ENCODE measurements at regions not wholly inside any gene's neighbourhood (a gene's known extent, or its start where the extent isn't known, plus 50 kb on each side); places are given as distances from the start of the nearest gene placed in this dataset.

GRCh38 chr3:154786724-154787123, 293.4 kb upstream of the MME start:
- Mint-ChIP-seq H3K36me3 (no peaks in the 10 kb centered on the region), H3K9me3 (no peaks in the 10 kb centered on the region), H3K27ac (no peak overlapping the region), H3K4me3 (no peak overlapping the region), H3K4me1 (no peaks in the 10 kb centered on the region), H3K27me3 (no peaks in the 10 kb centered on the region)
- ATAC-seq = no peak

DNA sequence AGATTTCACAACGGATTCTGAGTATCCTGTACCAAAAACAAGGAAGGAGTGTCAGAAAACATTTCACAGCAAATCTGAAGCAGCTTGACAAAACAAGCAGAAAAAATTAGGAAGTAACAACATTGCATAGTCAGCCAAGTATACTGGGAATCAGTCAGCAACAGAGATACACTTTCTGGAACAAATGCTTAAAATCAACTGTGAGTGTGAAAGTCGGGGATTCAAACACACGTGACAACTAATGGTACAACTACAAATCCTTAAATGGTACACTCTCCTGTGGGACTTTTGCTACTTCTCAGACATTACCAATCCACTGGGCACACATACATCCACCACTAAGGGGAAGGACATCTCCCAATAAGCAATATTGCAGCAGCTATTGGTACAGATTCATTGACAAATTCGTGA, 296.6 kb upstream of the MME start:
- Mint-ChIP-seq H3K27me3 (no peaks in the 10 kb centered on the region), H3K4me3 (no peak overlapping the region), H3K27ac (no peak overlapping the region), H3K9me3 (no peaks in the 10 kb centered on the region), H3K4me1 (no peaks in the 10 kb centered on the region), H3K36me3 (no peaks in the 10 kb centered on the region)
- ATAC-seq = no peak

DNA sequence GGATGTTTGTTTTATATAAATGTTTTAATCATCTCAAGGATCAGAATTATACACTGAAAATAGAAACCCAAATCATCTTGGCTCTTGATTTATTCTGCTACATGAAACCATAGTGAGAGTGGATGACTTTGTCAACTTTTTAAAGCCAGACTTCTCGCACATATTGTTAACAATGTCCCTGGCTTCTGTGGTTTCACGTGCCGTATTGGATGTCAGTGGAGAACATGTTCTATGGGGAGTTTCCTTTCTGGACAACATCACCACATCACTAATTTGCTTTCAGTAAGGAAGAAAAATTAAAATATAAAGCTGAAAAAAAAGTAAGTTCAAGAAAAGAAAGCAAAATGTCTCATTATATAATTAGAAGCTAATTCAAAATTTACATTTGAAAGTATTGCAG, 297.1 kb upstream of the MME start:
- no peak for ATAC-seq
- Mint-ChIP-seq H3K27ac (no peak overlapping the region), H3K27me3 (no peaks in the 10 kb centered on the region), H3K4me3 (no peak overlapping the region), H3K9me3 (no peaks in the 10 kb centered on the region), H3K4me1 (no peaks in the 10 kb centered on the region), H3K36me3 (no peaks in the 10 kb centered on the region)

DNA sequence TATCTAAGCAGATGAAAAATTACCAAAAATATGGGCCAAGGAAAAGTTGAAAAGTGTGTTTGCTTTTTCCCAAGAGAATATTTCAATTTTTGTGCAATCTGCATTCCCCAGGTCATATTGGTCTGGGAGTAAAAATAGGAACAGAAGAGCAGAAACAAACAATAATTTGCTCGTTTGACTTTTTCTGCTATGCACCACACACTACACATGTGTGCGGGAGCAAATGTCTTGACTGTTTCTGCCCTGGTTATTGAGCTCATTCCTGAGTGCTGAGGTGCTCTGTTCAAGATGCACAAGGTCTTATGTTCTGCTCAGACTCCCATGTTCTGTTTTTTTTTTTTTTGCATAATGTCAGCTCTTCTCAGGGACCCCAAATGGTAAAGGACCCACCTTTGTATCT, 298.0 kb upstream of the MME start:
- Mint-ChIP-seq H3K4me1 (no peaks in the 10 kb centered on the region), H3K4me3 (no peak overlapping the region), H3K9me3 (no peaks in the 10 kb centered on the region), H3K27ac (no peak overlapping the region), H3K36me3 (no peaks in the 10 kb centered on the region), H3K27me3 (no peaks in the 10 kb centered on the region)
- ATAC-seq = no peak

DNA sequence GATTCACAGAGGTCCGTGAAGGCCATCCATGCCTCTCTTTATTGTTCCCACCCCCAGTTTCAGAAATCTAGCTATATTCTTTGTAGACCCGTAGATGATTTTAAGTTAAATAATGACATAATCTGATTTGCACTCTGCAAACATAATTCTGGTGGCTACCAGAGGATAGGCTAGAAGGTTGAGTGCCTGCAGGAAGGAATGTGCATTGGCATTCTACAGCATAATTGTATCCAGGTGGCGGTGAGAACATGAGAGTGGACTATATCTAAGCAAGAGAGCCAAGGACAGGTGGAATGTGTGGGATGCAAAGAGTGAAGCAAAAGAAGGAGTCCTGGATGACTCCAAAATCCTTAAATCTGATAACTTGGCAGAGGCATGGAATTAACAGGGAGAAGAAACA, 298.5 kb upstream of the MME start:
- H3K27ac Mint-ChIP-seq = no peak overlapping the region
- no peaks in the 10 kb centered on the region for H3K27me3 Mint-ChIP-seq
- H3K4me3 Mint-ChIP-seq = no peak overlapping the region
- H3K9me3 Mint-ChIP-seq = no peaks in the 10 kb centered on the region
- no peaks in the 10 kb centered on the region for H3K4me1 Mint-ChIP-seq
- H3K36me3 Mint-ChIP-seq = no peaks in the 10 kb centered on the region
- ATAC-seq = no peak

DNA sequence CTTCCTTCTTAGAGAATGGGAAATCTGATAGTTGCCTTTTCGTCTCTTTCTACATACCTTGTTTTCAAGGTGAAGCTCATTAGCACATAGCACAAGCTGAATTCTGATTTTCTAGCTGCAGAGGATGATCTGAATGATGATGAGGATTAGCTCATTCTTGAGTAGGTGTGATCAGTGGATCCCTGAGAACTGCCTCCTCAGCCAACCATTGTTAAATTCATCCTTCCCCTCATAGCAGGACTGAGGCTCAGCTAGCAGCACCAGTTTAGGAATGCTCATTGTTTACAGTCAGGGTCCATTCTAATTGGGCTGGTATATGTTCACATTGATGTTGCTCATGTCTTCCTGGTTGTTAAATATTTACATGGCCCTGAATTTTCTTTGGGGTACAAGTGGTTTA, 299.9 kb upstream of the MME start:
- no peaks in the 10 kb centered on the region for H3K27me3 Mint-ChIP-seq
- no peak overlapping the region for H3K4me3 Mint-ChIP-seq
- H3K9me3 Mint-ChIP-seq = no peaks in the 10 kb centered on the region
- no peaks in the 10 kb centered on the region for H3K36me3 Mint-ChIP-seq
- H3K27ac Mint-ChIP-seq = no peak overlapping the region
- no peak for ATAC-seq
- no peaks in the 10 kb centered on the region for H3K4me1 Mint-ChIP-seq

GRCh38 chr3:154779571-154779970, 300.5 kb upstream of the MME start:
- no peak for ATAC-seq
- no peaks in the 10 kb centered on the region for H3K36me3 Mint-ChIP-seq
- H3K4me1 Mint-ChIP-seq = no peaks in the 10 kb centered on the region

DNA sequence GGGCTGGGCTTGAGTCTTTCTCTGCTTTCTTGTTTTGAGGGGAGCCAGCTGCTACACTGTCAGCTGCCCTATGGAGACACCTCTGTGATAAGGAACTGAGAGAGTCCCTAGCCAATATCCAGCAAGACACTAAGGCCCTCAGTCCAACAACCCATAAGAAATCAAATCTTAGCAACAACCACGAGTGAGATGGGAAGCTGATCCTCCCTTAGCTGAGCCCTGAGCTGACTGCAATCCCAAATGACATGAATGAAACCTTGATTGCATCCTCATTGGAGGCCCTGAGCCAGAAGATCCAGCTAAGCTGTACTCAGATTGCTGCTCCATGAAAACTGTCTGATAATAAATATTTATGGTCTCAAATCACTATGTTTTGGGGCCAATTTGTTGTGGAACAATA, 302.1 kb upstream of the MME start:
- ATAC-seq = no peak
- Mint-ChIP-seq H3K9me3 (no peaks in the 10 kb centered on the region), H3K27ac (no peak overlapping the region), H3K4me1 (no peaks in the 10 kb centered on the region), H3K4me3 (no peak overlapping the region), H3K27me3 (no peaks in the 10 kb centered on the region), H3K36me3 (no peaks in the 10 kb centered on the region)

More at GRCh38 chr3:154779571-154779970, 300.5 kb upstream of the MME start:
- Mint-ChIP-seq H3K27me3 (no peaks in the 10 kb centered on the region), H3K4me3 (no peak overlapping the region), H3K27ac (no peak overlapping the region), H3K9me3 (no peaks in the 10 kb centered on the region)

DNA sequence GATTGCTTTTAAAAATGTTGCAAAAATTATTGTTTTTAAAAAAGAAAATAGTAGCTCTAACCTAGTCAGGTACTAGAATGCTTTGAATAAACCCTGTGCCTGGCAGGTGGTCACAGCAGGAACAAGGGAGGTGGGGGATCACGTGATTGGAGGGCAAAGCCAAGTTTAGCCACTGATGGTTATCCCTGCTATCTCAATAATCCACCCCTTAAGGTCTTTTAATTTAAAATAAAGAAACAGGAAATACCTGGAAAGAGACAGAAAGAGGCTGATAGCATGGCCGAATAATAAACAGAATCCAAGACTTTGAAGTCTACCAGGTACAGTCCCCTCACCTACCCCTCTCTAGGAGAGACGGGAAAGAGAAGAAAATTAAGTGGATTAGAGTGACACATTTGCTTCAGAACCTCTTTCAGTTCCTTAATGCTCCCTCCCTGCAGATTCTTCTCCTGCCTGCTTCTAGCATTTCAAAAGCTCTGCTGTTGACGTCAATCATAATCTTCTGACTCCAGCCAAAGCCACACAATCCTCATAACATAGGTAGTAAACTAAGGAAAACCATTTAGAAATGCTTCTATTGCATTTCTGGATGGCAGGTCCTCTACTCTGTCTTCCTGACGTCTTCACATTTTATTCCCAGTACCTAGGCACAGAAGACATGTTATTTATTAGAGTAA, 303.4 kb upstream of the MME start:
- Mint-ChIP-seq H3K4me3 (no peak overlapping the region), H3K4me1 (no peaks in the 10 kb centered on the region), H3K36me3 (no peaks in the 10 kb centered on the region), H3K9me3 (no peaks in the 10 kb centered on the region), H3K27me3 (no peaks in the 10 kb centered on the region), H3K27ac (no peak overlapping the region)
- ATAC-seq = no peak

DNA sequence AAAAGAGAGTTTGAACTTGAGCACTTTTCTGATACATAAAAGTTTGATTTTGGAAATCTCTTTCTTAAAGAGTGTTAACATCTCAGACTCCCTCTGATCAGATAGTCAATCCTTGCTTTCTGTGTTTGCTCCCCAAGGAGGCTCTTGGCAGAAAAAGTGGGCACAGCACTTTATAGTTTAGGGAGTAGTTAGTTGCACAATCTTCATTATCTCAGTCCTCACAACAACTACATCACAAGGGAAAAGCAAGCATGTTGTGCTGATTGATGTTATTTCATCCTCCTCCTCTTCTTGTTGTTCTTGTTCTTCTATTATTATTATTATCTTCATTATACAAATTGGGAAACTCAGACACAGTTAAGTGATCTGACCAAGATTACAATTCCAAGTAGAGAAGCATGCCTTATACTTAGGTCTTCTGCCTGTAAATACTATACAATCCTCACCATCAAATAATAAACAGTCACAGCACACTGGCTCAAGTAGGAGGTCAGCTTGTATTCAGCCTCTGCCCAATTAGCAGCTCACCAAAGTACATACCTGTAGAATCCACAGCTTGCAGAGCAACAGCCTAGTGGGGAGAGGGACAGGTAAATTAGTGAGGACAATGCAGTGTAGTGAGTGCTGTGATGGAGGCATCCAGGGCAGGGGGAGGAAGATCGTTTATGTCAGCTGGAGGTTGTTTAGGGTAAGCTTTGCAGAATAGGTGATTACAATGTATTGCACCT, 304.1 kb upstream of the MME start:
- ATAC-seq = no peak
- no peaks in the 10 kb centered on the region for H3K27me3 Mint-ChIP-seq
- no peak overlapping the region for H3K27ac Mint-ChIP-seq
- no peaks in the 10 kb centered on the region for H3K4me1 Mint-ChIP-seq
- no peaks in the 10 kb centered on the region for H3K9me3 Mint-ChIP-seq
- H3K36me3 Mint-ChIP-seq = no peaks in the 10 kb centered on the region
- no peak overlapping the region for H3K4me3 Mint-ChIP-seq

- no peak overlapping the region for H3K27ac Mint-ChIP-seq
- peak; percentile 36 for ATAC-seq
- no peaks in the 10 kb centered on the region for H3K27me3 Mint-ChIP-seq
- no peaks in the 10 kb centered on the region for H3K36me3 Mint-ChIP-seq
- no peak overlapping the region for H3K4me3 Mint-ChIP-seq
- no peaks in the 10 kb centered on the region for H3K9me3 Mint-ChIP-seq
- peaks cover 6% of the 10 kb centered on the region for H3K4me1 Mint-ChIP-seq
These were observed 313.2 kb upstream of the MME start for GRCh38 chr3:154766765-154767503.

DNA sequence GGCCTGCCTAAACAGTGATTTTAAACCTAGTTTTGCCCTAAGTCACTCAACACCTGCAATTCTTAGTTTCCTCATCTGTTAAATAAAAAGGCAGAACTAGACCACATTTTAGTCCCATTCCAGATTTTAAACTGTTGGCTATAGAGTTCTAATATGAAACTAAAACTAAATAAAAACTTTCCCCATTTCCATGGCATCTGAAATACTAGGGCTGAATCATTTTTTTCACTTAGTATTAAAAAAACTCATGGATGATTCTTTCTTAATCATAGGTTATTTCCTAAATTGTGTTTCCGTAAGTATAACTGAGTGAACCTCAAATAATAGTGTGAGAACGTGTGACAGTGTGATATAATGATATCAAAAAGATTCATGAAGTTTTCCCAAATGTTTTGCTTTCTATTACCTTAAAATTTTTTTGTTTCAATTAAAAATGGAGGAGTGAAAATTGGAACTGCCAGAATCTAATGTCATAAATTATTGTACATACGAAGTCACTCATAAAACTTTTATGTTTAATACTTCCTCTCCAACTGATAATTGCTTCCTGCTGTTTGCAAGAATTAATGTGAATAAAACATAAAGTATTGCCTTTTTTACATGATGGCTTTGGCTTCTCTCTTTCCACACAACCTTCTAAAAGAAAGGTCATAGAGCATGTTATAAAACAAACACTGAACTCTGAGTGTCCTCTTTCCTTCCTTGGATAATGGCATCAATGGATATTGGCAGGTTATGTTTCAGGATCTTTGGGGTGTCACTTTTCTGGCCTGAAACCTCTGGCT, 315.1 kb upstream of the MME start:
- Mint-ChIP-seq H3K9me3 (no peaks in the 10 kb centered on the region), H3K36me3 (no peaks in the 10 kb centered on the region), H3K4me1 (peaks cover 6% of the 10 kb centered on the region), H3K27ac (no peak overlapping the region), H3K27me3 (no peaks in the 10 kb centered on the region), H3K4me3 (no peak overlapping the region)
- ATAC-seq = no peak

- Mint-ChIP-seq H3K27ac (no peak overlapping the region), H3K4me3 (no peak overlapping the region), H3K9me3 (no peaks in the 10 kb centered on the region), H3K4me1 (peaks cover 6% of the 10 kb centered on the region), H3K27me3 (no peaks in the 10 kb centered on the region), H3K36me3 (no peaks in the 10 kb centered on the region)
- no peak for ATAC-seq
These were observed 317.6 kb upstream of the MME start for GRCh38 chr3:154762486-154762885.

- no peak overlapping the region for H3K4me3 Mint-ChIP-seq
- no peaks in the 10 kb centered on the region for H3K36me3 Mint-ChIP-seq
- H3K27ac Mint-ChIP-seq = no peak overlapping the region
- H3K27me3 Mint-ChIP-seq = no peaks in the 10 kb centered on the region
- no peaks in the 10 kb centered on the region for H3K4me1 Mint-ChIP-seq
- H3K9me3 Mint-ChIP-seq = peaks cover 2% of the 10 kb centered on the region
- ATAC-seq = no peak
These were observed 320.2 kb upstream of the MME start for GRCh38 chr3:154759966-154760365.

DNA sequence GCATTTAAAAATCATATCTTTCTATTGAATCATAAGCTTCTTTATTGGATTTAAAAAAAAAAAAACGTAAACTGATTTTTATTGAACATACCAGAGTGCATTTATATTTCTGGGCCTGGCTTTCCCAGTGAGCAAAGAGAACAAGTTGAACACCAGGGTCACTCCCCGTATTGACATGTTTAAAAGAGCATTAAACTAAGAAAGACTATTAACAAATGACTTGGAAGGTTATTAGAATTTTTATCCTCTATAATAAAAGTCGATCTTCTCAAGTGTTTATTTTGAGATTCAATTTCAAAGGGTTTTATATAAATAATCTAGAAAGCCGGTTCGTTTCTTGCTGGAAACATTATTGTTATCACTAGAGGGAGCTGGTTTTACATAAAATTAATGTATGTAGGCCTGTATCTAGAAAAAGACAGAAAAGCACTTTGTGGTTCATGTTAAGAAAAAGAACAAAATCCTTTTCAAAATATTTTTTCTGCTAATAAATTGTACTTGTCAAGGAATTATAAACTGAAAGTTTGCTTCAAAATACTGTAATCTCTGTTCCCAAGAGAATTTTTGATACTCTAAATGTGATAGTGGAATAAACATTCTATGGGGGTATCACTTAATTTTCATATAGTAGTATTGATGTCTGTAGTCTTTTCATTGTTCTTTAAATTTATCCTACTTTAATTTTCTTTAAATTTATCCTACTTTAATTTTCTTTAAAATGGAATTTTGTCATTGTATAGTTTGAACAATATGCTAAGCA, 321.8 kb upstream of the MME start:
- Mint-ChIP-seq H3K36me3 (no peaks in the 10 kb centered on the region), H3K4me1 (no peaks in the 10 kb centered on the region), H3K9me3 (peaks cover 2% of the 10 kb centered on the region), H3K27me3 (no peaks in the 10 kb centered on the region), H3K27ac (no peak overlapping the region), H3K4me3 (no peak overlapping the region)
- no peak for ATAC-seq

All from stimulated activated memory B cell treated with anti-CD40 and anti-IgM and Interleukin-4, amounts not matched to agents 10 μg/mL and 1 μg/mL and 100 μg/mL, for 72 hours (primary cell).